ENCODE measurements at regions not wholly inside any gene's neighbourhood (a gene's known extent, or its start where the extent isn't known, plus 50 kb on each side); places are given as distances from the start of the nearest gene placed in this dataset.

DNA sequence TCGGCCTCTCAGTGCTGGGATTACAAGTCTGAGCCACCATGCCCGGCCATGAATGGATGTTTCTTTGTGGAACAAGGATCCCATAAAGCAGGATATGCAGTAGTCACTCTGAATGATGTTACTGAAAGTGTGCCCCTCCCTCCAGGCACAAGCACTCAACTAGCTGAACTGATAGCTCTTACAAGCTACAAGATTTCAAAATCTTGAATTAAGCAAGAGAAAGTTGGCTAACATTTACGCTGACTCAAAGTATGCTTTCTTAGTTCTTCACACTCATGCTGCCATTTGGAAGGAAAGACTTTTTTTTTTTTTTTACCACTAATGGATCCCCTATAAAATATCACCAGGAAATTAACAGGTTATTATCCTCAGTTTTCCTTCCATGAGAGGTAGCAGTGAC lies 549.0 kb upstream of the PKDCC start:
- no peak for DNase-seq

DNA sequence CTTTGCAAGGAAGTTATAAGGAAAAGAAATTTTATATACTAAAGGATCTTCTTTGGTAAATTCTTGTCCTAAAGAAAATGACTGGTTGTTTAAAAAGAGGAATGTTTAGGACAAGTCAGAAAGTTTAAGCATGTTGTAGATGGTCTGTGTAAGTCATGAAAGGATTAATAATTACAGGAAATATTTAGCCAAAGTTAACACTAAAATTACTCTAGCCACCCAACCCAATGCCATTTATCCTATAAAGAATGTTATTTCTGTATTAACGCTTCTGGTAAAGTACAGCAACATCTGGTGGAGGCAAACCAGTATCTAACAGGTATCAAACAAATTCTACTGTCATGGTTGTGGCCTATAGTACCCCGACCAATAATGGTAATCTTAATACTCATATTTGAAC lies 546.9 kb upstream of the PKDCC start:
- no peak for DNase-seq

DNA sequence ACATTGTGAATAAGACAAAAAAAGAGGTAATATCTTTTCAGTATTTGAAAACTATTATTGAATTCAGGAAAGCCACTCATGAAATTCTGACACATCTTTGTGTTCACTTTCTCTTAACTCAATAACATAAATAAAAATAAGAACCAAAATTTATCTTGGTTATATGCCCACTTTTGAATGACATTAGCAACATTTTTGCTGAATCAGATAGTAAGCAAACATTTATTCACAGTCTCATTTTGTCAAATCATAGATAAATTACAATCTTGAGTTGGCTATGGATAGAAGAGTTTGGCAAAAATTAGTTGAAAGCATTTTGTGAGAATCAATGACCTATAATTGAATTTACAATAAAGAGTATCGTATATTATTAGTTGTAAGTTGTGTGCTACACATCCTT lies 545.1 kb upstream of the PKDCC start:
- no peak for DNase-seq

DNA sequence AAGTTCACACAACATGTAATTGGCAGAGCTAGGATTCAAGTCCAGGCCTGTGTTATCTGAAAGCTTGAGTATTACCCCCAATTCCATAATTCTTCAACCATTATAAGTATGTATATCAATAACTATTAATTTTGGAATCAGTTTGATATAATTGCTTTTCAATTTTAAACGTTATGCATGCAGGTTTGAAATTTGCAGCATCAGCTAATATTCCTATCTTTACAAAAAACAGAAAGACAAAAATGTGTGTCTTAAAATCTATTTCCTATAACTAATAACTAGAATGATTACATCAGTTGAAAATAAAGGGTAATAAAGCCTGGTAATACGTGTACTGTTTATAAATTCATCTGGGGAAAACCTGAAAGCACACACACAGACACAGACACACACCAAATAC lies 543.3 kb upstream of the PKDCC start:
- no peak for DNase-seq

DNA sequence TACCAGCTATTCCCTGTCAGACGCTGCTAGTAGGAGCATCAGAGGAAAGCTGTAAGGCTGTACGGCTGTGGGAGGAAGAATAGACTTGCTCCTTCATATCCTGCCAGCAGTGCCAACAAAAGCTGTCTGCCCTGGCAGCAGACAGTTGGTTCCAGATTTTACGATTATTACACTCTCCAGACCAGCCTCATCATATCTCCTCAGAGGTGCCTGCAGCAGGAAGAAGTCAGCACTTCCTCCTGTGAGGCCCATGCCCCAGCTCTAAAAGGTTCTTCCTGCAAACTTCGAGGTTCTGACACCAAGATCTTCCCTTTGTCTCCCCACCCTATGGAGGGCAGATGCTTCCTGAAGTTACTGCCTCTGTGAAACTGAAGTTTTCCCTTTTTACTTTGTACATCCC lies 537.7 kb upstream of the PKDCC start:
- DNase-seq, result no peak

DNA sequence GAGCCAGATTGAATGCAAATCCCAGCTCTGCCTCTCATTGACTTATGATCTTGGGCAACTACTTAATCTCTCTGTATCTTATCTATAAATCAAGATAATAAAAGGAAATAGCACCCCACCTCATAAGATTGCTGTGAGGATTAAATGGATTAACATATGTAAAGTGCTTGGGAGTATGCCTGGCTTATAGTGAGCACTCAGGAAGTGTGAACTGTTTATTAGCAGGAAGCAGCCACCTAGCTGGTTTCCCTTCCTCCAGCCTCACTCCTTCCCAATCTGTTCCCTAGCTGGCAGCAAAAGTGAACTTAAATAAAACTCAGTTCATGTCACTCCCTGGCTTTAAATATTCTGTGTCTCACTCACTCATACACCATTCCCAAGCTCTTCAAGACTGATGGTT lies 526.6 kb upstream of the PKDCC start:
- no peak for DNase-seq

DNA sequence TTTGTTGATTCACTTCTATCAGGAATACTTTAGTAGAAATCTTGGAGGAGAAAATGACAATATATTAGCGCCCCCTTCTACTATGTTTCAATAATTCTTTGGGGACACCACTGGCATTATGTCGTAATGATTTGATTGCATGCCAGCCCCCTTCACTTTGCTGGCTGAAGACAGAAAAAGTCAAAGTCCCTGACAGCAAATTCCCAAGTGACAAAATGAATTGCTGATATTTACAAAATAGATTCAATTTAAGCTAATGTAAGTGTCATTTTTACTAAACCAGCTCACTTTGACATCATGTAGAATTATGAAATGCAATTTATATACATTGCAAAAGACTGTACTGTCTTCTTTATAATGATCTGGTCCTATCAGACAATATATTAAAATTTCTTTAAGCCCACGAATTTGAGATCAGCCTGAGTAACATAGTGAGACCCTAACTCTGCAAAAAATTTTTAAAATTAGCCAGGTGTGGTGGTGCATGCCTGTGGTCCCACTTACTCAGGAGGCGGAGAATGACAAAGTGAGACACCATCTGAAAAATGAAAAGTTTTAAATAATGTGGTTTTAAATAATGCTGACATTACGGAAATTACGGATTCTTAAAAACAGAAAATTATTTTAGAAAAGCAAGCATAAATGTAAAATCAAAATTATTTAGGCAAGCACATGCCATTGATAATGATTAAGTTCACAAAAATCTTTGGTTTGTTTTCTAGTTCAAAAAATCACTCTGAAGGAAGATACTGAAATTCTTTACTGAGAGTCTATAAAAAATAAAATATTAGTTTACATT lies 520.1 kb upstream of the PKDCC start:
- DNase-seq, result no peak

DNA sequence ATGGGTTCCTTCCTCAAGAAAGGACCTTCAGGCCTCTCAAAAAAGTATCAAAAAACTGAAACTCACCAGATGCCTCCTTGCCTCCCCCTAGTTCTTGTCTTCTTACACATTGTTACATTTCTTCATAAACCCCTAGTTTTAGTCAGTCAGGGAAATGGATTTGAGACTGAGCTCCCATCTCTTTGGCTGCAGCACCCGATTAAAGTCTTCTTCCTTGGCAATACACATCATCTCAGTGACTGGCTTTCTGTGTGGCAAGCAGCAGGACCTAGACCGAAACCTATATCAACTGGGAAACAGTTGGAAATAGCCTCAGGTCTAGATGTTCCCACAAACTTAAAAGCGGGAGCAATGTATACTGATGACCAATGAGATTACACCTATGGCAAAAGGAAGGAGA lies 512.2 kb upstream of the PKDCC start:
- DNase-seq, result no peak

DNA sequence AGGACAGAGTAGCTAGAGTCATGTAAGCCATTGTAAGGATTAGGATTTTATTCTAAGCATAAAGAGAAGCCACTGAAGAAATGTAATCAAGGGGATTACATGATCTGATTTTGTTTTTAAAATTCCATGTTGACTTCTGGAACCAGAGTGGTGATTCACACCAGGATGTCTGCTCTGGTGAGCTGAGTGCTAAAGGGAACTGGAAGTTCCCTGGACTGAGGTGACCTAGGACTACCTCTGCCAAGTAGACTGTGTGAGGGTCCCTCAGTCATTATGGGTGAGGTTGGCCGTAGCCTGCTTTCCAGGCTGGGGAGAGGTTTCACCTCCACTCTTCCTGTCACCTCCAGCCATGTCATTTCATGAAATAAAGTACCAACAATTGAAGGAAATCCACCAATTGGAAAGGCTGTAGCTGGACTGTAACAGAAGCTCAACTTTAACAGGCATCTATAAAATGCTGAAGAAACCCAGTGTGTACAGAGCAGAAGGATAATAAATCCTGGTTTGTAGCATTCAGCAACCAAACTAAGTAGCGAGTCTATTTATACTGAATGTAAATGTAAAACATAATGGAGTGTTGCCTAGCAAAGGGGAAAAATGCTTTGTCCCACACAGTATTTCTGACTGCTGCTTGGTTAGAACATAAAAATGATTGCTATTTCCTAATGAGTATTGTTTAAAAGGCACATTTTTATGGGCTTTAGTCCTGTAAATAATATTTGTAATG lies 507.4 kb upstream of the PKDCC start:
- DNase-seq, result no peak

DNA sequence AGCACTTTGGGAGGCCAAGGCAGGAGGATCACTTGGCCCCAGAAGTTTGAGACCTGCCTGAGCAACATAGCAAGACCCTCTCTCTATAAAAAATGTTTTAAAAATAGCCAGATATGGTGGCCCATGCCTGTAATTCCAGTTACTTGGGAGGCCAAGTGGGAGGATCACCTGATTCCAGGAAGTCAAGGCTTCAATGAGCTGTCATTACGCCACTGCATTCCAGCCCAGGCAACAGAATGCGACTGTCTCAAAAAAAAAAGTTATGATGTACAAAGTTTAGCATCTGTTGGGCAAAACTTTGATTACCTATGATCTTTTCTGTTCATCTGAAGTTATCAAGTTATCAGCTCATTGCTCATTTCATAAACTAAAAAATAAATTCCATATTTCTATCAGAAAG lies 504.1 kb upstream of the PKDCC start:
- no peak for DNase-seq

DNA sequence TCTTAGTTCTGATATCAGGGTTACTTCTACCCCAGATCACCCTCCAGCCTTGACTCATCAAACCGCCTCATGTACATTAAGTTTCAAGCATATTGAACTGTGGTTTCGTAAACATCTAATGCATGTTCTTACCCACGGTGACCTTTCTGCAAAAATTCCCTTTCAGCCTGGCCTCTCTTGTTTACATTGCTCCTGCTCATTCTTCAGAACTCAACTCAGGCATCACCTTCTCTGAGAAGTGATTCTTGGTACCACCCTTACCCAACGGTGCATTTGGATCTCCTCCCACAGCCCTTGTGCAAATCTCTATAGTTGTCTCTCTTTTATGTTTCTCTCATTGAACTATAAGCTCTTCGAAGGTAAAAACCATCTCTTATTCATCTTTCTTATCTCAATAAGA lies 503.1 kb upstream of the PKDCC start:
- no peak for DNase-seq

DNA sequence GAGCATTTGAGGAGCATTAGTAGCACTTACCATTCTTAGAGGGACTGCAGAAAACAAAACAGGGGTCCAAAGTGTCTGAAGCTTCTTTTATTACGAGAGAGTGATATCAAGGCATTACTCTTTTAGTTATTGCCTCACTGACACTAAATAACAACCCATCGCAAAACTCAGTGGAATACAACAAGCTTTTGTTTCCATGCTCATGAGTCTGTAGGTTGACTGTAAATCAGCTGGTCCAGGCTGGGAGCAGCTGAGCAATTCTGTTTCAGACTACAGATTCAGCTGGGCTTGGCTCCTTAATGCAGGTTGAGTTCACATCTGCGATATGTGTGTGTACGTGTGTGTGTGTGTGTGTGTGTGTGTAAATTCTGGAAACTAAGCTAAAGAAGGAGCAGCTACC lies 501.8 kb upstream of the PKDCC start:
- no peak for DNase-seq

DNA sequence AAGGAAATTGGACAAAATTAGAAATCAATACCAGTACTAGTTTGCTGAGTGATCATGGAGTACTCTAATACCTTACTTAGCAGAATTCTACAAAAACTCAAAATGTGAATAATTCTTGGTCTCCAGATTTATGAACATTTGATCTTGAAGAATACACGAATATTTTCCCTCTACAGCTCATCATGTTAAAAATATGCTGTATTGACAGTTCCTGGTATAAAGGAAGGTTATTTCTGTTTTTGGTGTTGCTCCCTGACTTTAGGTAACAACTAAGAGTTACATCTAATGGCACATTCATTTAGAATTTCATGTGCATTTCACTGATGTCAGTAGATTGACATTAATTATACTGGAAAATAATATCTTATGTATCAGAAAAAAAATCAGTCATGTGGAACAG lies 479.2 kb upstream of the PKDCC start:
- DNase-seq, result no peak

DNA sequence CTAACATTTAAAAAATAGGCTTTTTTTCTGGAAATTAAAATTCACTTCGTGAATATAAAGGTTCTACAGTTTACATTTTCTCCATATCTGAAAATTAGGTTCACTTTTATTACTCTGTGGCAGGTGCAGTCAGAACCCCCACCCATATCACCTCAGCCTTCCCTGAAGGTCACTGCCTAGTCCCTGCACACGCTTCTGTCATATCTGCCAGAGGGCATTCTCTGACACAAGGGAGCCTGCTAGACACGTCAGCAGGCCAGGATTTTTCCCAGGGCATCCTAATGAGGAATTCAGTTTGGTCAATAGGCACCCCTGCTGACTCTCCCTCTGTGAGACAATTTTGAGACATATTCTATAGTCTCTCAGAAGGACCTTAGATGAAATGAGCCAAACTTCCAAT lies 475.7 kb upstream of the PKDCC start:
- DNase-seq, result no peak

DNA sequence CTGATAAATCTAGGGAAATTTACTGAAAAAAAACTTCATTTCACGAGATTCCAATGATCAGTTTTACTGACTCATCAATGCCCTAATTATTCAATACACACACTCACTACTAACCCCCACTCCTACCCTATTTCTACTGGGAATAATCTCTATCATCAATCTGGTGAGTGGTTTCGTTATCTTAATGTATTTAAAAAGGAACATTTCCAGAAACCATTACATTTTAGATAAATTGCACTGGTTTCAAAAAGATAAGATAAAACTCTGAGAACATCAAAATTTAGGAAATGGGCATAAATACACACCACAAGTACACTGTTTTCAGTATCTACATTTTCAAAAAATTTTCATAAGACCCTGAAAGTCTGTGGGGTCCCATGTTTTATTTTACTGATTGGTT lies 471.4 kb upstream of the PKDCC start:
- DNase-seq, result no peak

DNA sequence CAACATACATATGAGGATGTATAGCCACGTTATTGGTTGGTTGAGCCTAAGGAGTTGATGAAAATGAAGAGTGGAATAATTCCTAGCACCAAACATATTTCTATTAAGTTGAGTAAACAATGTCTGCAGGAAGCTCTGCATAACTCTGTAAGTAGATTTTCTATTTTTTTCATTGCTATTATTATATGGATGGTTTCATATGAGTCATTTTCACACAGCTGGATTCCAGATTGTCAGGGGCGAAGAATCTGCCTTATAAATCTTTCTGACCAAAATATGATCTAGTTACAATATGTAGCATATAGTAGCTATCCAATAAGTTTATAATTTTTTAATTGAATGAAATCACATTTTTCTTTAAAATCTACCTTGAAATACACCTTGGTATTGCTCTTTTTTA lies 468.0 kb upstream of the PKDCC start:
- no peak for DNase-seq

DNA sequence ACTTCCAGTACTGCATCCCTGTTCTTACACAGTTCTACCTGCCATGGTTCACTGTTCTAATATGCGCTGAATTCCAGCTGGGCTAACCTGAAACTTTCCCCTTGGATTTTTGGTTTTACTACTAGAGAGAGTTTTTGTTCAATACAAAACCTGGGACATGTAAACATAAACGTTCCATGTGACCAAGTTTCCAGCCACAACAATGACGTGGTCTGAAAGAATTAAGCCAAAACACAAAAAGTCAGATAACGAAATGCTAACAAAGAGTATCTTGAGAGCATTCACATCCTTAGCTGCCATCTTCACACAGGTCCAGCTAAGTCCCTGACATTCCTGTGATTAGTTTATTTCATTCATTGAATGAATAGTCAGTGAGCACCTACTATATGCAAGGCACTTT lies 467.0 kb upstream of the PKDCC start:
- DNase-seq, result no peak

DNA sequence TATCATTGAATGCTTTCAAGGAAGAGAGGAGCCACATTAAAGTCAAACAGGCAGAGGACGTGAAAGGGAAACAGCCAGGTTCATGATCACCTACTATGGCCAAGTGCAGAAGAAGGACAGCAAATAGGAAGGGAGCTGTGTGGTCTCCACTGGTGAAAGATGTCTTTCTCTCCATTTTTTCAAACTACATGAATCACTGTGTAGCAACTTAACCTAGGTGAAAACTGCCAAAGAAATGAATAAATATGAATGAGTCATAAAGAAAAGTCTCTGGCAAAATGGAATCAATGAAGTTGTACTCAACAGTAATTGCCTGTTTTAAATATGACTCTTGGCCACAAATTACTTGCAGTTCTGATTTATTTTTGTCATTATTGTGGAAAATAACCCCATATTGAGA lies 452.6 kb upstream of the PKDCC start:
- DNase-seq, result no peak

DNA sequence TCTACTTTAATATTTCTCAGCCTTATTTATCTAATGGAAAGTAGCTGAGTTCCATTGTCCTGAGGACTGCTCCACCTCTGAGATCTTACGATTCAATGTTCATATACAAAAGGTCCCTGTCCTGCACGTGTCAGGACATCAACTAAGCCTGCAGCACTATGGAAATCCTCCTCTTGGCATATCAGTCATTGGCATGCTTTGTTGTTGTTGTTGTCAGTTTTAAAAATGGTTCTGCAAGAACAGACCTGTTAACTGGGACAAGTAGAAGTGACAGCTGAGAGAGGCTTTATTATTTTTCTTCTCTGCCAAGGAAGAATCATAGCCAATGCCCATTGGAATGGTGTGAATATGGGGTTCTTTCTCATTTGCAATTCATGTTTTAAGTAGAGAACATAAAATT lies 450.1 kb upstream of the PKDCC start:
- DNase-seq, result no peak

DNA sequence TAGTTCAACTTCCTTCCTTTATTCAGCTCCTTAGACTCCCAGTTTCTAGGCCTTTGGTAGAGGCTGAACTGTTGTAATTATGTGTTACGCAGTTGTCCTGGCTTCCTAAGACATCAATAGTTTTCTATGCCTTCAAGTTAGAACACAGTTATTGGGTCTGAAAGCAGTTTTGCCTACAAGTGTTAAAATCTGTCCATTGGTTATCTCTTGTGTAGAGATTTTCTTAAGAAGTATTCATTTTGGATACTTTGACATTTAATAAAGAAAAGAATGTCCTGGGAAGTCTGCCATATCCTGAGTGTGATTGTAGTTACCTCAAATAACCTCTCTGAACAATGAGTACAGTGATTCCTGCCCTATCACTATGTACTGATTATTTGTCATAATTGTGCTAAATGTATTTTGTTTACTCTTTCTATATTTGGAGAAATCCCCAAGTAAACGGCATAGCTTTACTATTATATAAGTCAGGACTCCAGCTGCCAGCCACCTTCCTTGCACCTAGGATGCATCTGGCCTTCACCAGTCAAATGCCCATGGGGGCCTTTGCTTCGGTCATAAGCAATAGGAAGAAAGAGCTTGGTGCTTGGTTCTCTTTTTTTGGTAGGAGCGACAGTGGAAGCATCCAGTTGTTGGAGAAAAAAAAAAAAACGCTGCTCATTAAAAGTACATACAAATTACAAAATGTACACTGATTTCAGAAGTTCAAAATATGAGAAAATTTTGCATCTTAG lies 449.5 kb upstream of the PKDCC start:
- no peak for DNase-seq

DNA sequence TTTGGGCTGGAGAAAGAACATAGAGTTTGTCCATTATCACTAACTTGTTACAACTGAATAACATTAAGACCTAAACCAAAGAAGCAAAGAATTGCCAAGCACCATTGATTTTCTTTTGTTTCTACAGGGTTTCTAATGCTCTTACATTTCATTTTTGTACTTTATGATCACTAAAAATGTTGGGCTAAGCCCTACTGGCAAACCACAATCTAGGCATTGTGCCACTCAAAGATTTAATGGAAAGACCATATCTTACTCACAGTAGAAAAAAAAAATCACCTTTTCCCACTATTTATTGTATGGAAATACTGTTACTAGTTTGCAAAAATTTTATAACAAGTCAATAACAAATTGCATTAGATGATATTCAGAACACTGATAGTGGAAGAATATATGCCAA lies 447.4 kb upstream of the PKDCC start:
- no peak for DNase-seq

DNA sequence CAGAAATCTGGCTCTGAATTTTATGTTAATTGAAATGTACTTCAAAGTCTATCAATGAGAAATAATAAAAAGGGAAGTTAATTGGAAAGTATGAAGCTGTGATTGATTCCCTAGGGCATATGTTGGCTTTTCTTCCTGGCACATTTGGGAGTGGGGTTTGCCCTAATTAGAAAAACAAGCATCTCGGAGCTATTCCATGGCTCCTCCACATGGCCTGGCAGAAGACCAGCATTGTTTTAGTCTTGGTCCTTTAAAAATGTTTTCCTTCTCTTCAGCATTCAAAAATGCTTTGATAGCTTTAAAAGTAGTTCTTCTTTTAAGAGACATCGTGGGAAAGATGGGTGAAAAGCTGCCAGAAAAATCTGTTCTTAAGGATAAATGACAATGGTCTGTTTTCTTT lies 445.5 kb upstream of the PKDCC start:
- DNase-seq, result no peak

DNA sequence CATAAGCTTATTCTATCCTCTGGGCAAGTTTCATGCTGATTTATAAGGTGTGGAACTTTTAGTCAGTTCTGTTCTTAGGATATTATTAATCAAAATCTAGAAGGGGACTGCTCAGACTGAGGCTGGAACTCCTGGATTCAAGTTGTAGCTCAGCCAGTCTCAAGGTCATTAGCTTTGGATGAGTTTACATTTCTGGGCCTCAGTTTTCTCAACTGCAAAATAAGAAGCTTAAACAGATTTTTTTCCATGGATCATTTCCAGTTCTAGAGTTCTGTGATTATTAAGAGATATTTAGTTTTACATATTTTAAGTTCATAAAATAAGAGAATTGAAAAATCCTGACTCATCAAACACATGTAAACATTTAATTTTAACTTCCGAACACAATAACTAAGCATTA lies 442.5 kb upstream of the PKDCC start:
- DNase-seq, result no peak

DNA sequence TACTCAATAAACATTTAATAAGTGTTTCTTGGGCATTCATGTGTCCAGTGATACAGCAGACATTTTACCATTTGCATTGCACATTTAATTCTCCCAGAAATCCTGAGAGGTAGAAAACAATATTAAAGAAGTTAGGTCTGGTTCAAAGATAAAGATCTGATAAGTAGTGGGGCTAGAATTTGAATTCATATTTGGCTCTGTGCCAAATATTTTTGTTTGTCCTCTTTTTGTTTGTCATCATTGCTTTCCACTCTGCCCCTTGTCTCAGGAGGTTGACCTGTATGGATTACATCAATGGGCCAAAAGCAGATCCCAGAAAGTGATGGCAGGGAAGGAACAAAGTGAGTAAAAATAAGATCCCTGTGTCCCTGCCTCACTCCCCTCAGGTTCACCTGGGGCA lies 441.9 kb upstream of the PKDCC start:
- no peak for DNase-seq
